ENCODE measurements at regions not wholly inside any gene's neighbourhood (a gene's known extent, or its start where the extent isn't known, plus 50 kb on each side); places are given as distances from the start of the nearest gene placed in this dataset.

GRCh38 chr12:61161961-61162360, 1098.2 kb upstream of the USP15 start:
- TF ChIP-seq CTCF (conservative IDR thresholded peaks at IDR 0.05) (no peak), ZFX (IDR thresholded peaks at IDR 0.05) (no peak)
